HK-2 (cell line): ENCODE measurements at regions not wholly inside any gene's neighbourhood (a gene's known extent, or its start where the extent isn't known, plus 50 kb on each side); places are given as distances from the start of the nearest gene placed in this dataset.

Source experiments
- DNase-seq: peaks from one replicate; pipeline ENCODE4 v3.0.0-alpha.2; 2018; ENCODE audit not compliant: unreplicated experiment

- DNase-seq: no peak
Measured at GRCh38 chr17:13986855-13987254, 82.4 kb upstream of the COX10 start.

GRCh38 chr17:13989138-13989537 lies 80.2 kb upstream of the COX10 start:
- no peak for DNase-seq

- DNase-seq: no peak
Measured at GRCh38 chr17:13993106-13993505, 76.2 kb upstream of the COX10 start.

GRCh38 chr17:13994050-13994449 lies 75.3 kb upstream of the COX10 start:
- no peak for DNase-seq

GRCh38 chr17:13995856-13996271 lies 73.4 kb upstream of the COX10 start:
- no peak for DNase-seq

GRCh38 chr17:13996276-13996675 lies 73.0 kb upstream of the COX10 start:
- no peak for DNase-seq

- DNase-seq: no peak
Measured at GRCh38 chr17:13996748-13997147, 72.6 kb upstream of the COX10 start.

GRCh38 chr17:14004927-14005620 lies 64.2 kb upstream of the COX10 start:
- no peak for DNase-seq

GRCh38 chr17:14006249-14006942 lies 62.9 kb upstream of the COX10 start:
- no peak for DNase-seq

GRCh38 chr17:14007951-14008350 lies 61.4 kb upstream of the COX10 start:
- no peak for DNase-seq

GRCh38 chr17:14011036-14011692 lies 58.1 kb upstream of the COX10 start:
- no peak for DNase-seq

GRCh38 chr17:14011740-14012405 lies 57.4 kb upstream of the COX10 start:
- DNase-seq: no peak

- no peak for DNase-seq
Measured at GRCh38 chr17:14014657-14015056, 54.6 kb upstream of the COX10 start.

GRCh38 chr17:14015271-14015670 lies 54.0 kb upstream of the COX10 start:
- no peak for DNase-seq

- DNase-seq: no peak
Measured at GRCh38 chr17:14016858-14017257, 52.4 kb upstream of the COX10 start.

GRCh38 chr17:14019186-14019956 lies 49.9 kb upstream of the COX10 start:
- peak; percentile 1 for DNase-seq
